ENCODE measurements at regions not wholly inside any gene's neighbourhood (a gene's known extent, or its start where the extent isn't known, plus 50 kb on each side); places are given as distances from the start of the nearest gene placed in this dataset.

DNA sequence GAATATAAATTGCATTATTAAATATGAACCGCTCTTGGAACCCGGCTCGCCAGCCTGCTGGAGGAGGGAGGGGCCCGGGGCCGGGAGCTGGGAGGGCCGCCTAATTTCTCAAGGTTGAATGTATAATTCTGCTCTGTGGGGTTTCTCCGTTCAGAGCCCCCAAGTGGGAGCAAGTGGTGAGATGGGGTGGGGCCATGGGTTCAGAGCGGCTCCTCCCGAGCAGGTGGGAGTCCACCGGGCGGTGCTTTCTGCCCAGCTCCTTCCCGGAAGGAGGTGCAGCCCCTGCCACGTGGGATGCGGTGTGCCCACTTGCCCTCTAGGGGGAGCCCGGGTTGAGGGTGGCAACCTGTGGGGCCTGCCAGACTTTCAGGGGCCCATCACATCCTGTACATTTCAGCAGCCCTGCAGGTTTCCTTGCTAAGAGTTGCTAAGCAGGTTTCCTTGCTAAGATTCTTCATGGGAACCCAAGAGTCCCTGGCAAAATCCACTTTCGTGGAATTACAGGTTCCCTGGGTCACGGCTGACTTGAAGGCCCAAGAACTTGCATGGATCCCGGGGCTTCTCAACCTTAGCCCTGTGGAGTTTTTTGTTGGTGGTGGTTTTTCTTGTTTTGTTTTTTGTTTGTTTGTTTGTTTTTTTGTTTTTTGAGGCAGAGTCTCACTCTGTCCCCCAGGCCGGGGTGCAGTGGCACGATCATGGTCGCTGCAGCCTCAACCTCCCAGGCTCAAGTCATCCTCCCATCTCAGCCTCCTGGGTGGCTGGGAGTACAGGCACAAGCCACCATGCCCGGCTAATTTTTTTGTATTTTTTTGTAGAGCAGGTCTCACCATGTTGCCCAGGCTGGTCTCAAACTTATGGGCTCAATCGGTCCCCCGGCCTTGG, 196.7 kb upstream of the GSE1 start (continued):
- TF ChIP-seq REL (CRISPR knock-in tag; conservative IDR thresholded peaks at IDR 0.05) (no peak), ZFX (CRISPR knock-in tag; IDR thresholded peaks at IDR 0.05; ENCODE audit: low read depth) (peak; percentile 51), PAF1 (CRISPR knock-in tag; IDR thresholded peaks at IDR 0.05) (no peak), SCMH1 (CRISPR knock-in tag; IDR thresholded peaks at IDR 0.05; ENCODE audit: borderline replicate concordance) (no peak), ZNF224 (CRISPR knock-in tag; IDR thresholded peaks at IDR 0.05) (no peak), IKZF1 (IDR thresholded peaks at IDR 0.05) (no peak), MEF2D (CRISPR knock-in tag; IDR thresholded peaks at IDR 0.05) (no peak), KLF13 (CRISPR knock-in tag; IDR thresholded peaks at IDR 0.05) (no peak), KAT2B (IDR thresholded peaks at IDR 0.05; ENCODE audit: borderline replicate concordance, low read depth, low read length) (no peak), FOXA1 (IDR thresholded peaks at IDR 0.05) (no peak), FOXA1 (CRISPR knock-in tag; IDR thresholded peaks at IDR 0.05) (no peak), TOPORS (CRISPR knock-in tag; IDR thresholded peaks at IDR 0.05) (no peak), ZNF547 (CRISPR knock-in tag; IDR thresholded peaks at IDR 0.05) (no peak), BRCA1 (CRISPR knock-in tag; IDR thresholded peaks at IDR 0.05) (no peak), ZNF557 (CRISPR knock-in tag; IDR thresholded peaks at IDR 0.05) (no peak), ATF1 (CRISPR knock-in tag; IDR thresholded peaks at IDR 0.05) (no peak)
- TF ChIP-seq, protein P1, sequence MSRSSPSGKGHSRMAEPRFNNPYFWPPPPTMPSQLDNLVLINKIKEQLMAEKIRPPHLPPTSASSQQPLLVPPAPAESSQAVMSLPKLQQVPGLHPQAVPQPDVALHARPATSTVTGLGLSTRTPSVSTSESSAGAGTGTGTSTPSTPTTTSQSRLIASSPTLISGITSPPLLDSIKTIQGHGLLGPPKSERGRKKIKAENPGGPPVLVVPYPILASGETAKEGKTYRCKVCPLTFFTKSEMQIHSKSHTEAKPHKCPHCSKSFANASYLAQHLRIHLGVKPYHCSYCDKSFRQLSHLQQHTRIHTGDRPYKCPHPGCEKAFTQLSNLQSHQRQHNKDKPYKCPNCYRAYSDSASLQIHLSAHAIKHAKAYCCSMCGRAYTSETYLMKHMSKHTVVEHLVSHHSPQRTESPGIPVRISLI (CRISPR knock-in tag; IDR thresholded peaks at IDR 0.05; ENCODE audit: borderline replicate concordance) = no peak
- TF ChIP-seq, protein P2, sequence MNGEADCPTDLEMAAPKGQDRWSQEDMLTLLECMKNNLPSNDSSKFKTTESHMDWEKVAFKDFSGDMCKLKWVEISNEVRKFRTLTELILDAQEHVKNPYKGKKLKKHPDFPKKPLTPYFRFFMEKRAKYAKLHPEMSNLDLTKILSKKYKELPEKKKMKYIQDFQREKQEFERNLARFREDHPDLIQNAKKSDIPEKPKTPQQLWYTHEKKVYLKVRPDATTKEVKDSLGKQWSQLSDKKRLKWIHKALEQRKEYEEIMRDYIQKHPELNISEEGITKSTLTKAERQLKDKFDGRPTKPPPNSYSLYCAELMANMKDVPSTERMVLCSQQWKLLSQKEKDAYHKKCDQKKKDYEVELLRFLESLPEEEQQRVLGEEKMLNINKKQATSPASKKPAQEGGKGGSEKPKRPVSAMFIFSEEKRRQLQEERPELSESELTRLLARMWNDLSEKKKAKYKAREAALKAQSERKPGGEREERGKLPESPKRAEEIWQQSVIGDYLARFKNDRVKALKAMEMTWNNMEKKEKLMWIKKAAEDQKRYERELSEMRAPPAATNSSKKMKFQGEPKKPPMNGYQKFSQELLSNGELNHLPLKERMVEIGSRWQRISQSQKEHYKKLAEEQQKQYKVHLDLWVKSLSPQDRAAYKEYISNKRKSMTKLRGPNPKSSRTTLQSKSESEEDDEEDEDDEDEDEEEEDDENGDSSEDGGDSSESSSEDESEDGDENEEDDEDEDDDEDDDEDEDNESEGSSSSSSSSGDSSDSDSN (CRISPR knock-in tag; IDR thresholded peaks at IDR 0.05) = no peak
- TF ChIP-seq, protein P3, sequence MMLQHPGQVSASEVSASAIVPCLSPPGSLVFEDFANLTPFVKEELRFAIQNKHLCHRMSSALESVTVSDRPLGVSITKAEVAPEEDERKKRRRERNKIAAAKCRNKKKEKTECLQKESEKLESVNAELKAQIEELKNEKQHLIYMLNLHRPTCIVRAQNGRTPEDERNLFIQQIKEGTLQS (CRISPR knock-in tag; IDR thresholded peaks at IDR 0.05) = no peak
- TF ChIP-seq, protein P4, sequence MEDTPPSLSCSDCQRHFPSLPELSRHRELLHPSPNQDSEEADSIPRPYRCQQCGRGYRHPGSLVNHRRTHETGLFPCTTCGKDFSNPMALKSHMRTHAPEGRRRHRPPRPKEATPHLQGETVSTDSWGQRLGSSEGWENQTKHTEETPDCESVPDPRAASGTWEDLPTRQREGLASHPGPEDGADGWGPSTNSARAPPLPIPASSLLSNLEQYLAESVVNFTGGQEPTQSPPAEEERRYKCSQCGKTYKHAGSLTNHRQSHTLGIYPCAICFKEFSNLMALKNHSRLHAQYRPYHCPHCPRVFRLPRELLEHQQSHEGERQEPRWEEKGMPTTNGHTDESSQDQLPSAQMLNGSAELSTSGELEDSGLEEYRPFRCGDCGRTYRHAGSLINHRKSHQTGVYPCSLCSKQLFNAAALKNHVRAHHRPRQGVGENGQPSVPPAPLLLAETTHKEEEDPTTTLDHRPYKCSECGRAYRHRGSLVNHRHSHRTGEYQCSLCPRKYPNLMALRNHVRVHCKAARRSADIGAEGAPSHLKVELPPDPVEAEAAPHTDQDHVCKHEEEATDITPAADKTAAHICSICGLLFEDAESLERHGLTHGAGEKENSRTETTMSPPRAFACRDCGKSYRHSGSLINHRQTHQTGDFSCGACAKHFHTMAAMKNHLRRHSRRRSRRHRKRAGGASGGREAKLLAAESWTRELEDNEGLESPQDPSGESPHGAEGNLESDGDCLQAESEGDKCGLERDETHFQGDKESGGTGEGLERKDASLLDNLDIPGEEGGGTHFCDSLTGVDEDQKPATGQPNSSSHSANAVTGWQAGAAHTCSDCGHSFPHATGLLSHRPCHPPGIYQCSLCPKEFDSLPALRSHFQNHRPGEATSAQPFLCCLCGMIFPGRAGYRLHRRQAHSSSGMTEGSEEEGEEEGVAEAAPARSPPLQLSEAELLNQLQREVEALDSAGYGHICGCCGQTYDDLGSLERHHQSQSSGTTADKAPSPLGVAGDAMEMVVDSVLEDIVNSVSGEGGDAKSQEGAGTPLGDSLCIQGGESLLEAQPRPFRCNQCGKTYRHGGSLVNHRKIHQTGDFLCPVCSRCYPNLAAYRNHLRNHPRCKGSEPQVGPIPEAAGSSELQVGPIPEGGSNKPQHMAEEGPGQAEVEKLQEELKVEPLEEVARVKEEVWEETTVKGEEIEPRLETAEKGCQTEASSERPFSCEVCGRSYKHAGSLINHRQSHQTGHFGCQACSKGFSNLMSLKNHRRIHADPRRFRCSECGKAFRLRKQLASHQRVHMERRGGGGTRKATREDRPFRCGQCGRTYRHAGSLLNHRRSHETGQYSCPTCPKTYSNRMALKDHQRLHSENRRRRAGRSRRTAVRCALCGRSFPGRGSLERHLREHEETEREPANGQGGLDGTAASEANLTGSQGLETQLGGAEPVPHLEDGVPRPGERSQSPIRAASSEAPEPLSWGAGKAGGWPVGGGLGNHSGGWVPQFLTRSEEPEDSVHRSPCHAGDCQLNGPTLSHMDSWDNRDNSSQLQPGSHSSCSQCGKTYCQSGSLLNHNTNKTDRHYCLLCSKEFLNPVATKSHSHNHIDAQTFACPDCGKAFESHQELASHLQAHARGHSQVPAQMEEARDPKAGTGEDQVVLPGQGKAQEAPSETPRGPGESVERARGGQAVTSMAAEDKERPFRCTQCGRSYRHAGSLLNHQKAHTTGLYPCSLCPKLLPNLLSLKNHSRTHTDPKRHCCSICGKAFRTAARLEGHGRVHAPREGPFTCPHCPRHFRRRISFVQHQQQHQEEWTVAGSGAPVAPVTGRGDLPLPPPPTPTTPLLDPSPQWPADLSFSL (CRISPR knock-in tag; IDR thresholded peaks at IDR 0.05) = no peak
- TF ChIP-seq, protein P5, sequence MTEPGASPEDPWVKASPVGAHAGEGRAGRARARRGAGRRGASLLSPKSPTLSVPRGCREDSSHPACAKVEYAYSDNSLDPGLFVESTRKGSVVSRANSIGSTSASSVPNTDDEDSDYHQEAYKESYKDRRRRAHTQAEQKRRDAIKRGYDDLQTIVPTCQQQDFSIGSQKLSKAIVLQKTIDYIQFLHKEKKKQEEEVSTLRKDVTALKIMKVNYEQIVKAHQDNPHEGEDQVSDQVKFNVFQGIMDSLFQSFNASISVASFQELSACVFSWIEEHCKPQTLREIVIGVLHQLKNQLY (CRISPR knock-in tag; IDR thresholded peaks at IDR 0.05) = peak; percentile 63; the same call in 1 of the 2 replicates
